HG02981 (cell line): ENCODE measurements at regions not wholly inside any gene's neighbourhood (a gene's known extent, or its start where the extent isn't known, plus 50 kb on each side); places are given as distances from the start of the nearest gene placed in this dataset.

Experiments
- ATAC-seq: cut with Tn5 transposase; IDR thresholded peaks from one replicate; pipeline ENCODE4 v1.9.1; 2021; ENCODE audit warnings: mild to moderate bottlenecking, moderate library complexity; ENCODE audit not compliant: unreplicated experiment

DNA sequence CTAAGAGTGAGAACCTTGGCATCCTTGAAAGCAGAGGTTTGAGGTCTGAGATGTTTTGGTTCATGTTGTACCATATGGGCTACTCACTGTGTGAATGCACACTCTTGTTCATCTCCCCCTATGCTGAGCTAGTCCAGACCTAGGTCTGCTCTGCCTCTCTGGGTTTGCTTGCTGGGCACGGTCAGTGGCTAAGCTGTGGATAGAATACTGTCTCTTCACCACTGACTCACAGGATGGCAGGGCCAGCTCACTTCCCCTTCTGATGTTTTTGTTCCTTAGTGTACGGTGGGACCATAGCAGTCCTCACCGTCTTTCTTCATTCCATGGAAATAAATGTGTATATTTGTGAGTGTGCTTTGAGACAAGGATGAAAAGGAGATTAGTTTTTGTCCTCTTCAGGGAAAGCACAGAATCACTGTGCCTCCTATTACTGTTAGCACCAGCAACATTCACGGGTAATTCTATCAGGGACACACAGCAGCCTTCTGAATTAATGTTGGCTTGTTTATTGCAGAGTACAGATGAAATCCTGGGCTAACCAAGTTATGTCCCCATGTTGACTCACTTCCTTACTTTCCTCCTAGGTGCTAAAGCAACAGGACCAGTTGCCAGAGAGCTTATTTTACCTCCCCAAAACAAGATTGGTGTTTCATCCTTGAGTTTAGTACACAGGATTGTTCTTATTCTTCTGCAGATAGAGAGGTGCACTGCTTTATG, 56.9 kb upstream of the IVNS1ABP start:
- ATAC-seq: no peak

- ATAC-seq: no peak
These were observed 52.7 kb upstream of the IVNS1ABP start for GRCh38 chr1:185369786-185370185.

GRCh38 chr1:185368913-185369491, 52.0 kb upstream of the IVNS1ABP start:
- ATAC-seq: no peak

- ATAC-seq: no peak
These were observed 51.3 kb upstream of the IVNS1ABP start for GRCh38 chr1:185368313-185368855.

DNA sequence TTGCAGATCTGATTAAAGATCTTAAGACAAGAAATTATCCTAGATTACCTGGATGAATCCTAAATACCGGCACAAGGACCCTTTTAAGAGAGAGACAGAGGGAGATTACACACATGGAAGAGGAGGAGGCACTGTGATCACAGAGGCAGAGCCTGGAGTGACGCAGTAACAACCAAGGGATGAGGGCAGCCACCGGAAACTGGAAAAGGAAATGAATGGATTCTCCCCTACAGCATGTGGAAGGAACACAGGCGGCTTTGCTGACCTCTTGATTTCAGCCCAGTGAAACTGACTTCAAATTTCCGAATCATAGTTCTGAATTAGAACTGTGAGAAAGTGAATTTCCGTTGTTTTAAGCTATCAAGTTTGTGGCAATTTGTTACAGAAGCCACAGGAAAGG, 50.2 kb upstream of the IVNS1ABP start:
- no peak for ATAC-seq
